SKM-1 (cell line): ENCODE measurements at regions not wholly inside any gene's neighbourhood (a gene's known extent, or its start where the extent isn't known, plus 50 kb on each side); places are given as distances from the start of the nearest gene placed in this dataset.
A peak's percentile ranks its signal among the peaks of the same experiment; 100 is the strongest.

Experiments
- DNase-seq: peaks from one replicate; lab custom pipeline; 2025; ENCODE audit not compliant: unreplicated experiment; lab: John Stamatoyannopoulos, UW

GRCh38 chr9:129506892-129507291 is 114.0 kb downstream of the C9orf50 start:
- DNase-seq: no peak

GRCh38 chr9:129506041-129506440 is 114.9 kb downstream of the C9orf50 start:
- DNase-seq: no peak

GRCh38 chr9:129505270-129505902 is 115.5 kb downstream of the C9orf50 start:
- no peak for DNase-seq

- DNase-seq: no peak
Measured at GRCh38 chr9:129504404-129504803, 116.5 kb downstream of the C9orf50 start.

GRCh38 chr9:129501771-129502319 is 119.1 kb downstream of the C9orf50 start:
- DNase-seq: no peak

- DNase-seq: no peak
Measured at GRCh38 chr9:129500863-129501770, 119.8 kb downstream of the C9orf50 start.

- DNase-seq: no peak
Measured at GRCh38 chr9:129500161-129500862, 120.6 kb downstream of the C9orf50 start.

GRCh38 chr9:129498451-129499384 is 122.2 kb downstream of the C9orf50 start:
- no peak for DNase-seq

- DNase-seq: no peak
Measured at GRCh38 chr9:129497813-129498450, 123.0 kb downstream of the C9orf50 start.

GRCh38 chr9:129497005-129497812 is 123.7 kb downstream of the C9orf50 start:
- no peak for DNase-seq

- DNase-seq: peak; percentile 40
Measured at GRCh38 chr9:129496473-129497004, 124.4 kb downstream of the C9orf50 start.

GRCh38 chr9:129495620-129496472 is 125.1 kb downstream of the C9orf50 start:
- DNase-seq: peak; percentile 69

GRCh38 chr9:129494113-129494789 is 126.7 kb downstream of the C9orf50 start:
- DNase-seq: no peak

GRCh38 chr9:129493706-129494047 is 127.2 kb downstream of the C9orf50 start:
- DNase-seq: no peak

GRCh38 chr9:129493002-129493705 is 127.7 kb downstream of the C9orf50 start:
- DNase-seq: no peak

GRCh38 chr9:129491487-129491855 is 129.4 kb downstream of the C9orf50 start:
- DNase-seq: no peak
